HG02678 (cell line): ENCODE measurements at regions not wholly inside any gene's neighbourhood (a gene's known extent, or its start where the extent isn't known, plus 50 kb on each side); places are given as distances from the start of the nearest gene placed in this dataset.

Experiments used
- ATAC-seq: cut with Tn5 transposase; IDR thresholded peaks from one replicate; pipeline ENCODE4 v1.9.1; 2021; ENCODE audit warnings: mild to moderate bottlenecking, moderate library complexity; ENCODE audit not compliant: unreplicated experiment

DNA sequence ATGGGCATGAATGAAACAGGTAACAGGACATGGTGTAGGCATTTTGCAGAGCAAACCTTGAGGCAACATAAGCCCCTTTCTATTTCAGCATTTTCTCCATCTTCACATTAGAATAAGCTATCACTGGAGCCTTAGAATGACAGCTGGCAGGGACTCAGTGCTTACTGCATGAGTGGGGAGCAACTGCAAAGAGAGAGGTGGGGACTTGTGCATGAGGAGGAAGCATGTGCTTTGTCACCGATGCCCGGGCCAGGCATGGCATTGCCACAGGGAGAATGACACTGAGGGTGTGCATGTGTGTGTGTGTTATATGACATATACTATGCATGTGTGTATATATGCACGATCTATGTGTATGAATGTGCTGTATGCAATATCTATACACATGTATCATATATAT lies 258.2 kb upstream of the RAB6C start:
- no peak for ATAC-seq

DNA sequence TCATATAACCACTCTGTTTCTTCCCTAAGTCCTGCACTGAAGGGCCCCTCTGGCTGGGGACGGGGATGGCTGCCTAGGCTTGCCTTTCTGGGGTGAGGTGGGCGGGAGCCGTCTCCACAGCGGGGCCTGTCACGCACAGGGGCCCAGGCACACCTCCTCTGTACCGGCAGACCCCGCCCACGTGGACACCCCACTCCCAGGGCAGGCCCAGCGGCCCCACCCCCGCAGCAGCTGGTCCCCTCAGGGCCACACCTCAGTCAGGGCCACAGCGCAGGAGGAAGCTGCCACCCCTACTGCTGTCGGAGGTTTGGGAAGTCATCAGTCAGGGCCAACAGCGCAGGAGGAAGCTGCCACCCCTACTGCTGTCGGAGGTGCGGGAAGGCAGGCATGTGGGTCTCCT lies 257.6 kb upstream of the RAB6C start:
- ATAC-seq: no peak

DNA sequence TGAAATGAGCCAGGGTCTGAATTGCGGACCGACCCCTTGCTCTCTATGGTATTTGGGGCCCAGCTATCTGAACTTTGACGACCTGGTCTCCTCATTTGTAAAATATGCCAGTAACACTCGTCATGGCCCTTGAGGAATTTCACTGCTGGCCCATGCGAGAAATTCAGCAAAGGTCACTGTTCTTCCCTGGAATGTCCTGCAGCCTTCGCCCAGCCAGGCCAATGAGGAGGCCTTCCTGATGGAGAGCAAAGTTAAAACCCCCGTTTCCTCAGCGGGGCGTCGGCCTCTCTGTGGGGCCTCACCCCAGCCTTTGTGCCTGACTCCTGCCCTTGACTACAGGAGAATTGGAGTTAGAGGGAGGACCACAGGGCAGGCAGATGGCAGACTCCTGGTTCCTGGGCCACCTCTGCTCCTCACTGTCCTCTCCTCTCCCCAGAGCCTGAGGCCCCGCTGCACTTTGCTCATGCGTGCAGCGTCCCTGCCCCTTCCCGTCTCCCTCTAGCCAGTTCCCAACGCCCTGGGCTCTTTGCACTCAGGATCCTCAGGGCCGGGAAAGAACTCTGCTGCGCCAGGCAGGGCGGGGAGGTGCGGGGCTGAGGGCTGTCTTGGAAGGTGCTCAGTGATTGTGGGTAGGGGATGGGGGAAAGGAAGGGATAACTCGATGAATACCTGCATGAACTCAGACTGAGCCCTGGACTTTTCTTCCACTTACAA lies 257.0 kb upstream of the RAB6C start:
- no peak for ATAC-seq

DNA sequence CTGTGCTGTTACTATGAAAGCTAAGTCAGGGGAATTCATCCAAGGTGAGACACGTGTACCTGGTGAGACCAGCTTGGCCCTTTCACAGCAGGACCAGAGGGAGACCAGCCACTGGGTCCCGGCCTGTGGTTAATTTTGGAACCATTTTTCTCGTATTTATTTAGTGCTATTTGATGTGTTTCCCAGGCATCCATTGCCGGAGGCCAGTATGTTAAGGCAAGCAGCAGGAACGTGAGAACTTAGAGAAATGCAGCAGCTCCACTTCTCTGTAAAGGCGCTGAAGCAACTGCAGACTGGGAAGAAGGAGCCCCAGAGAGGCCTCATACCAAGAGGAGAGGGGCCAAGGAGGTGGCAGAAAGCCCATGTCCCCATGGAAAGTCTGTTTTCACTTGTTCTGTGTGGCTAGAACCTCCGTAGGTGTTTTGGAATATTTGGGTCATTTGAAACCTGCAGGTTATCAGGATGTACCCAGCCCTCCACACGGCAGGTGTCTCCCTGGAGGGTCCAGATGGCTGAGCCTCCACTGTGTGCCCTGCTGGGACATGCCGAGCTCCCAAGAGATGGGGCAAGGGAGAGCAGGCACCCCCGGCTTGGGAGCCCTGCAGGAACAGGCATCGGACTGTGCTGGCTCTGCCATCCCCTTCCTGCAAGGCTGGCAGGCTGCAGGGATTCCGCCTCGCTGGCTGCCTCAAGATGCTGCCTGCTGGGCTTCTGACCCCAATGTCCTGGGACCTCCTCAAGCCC lies 256.0 kb upstream of the RAB6C start:
- ATAC-seq: no peak

DNA sequence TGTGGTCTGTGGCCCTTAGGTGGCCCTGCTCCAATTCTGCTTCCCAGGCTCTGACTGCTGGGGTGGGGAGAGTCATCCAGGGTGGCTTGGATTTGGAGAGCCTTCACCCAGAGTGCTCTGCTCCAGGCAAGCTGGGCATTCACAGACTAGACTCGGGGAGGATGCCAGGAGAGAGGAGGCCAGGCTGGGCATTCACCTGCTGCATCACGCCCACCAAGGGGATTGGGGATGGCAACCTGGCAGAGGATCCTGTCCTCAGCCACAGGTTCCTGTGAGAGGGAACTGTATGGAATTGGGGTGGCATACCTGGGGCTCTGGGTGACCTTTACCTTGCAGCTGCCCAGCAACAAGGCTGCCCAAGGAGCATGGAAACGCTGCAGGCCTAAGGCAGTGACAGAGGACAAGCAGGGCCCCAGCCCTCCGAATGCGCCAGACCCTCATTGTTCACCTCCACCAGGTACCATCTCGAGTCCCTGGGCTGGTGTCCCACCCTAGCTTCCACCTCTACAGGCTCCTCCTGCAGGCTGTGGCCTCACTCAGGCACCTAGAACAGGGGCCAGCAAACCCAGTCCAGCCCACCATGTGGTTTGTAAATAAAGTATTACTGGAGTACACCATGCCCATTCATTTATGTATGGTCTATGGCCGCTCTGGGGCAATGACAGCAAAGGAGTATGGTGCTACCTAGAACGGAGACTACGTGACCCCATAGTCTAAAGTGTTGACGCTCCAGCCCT lies 255.3 kb upstream of the RAB6C start:
- ATAC-seq: no peak

DNA sequence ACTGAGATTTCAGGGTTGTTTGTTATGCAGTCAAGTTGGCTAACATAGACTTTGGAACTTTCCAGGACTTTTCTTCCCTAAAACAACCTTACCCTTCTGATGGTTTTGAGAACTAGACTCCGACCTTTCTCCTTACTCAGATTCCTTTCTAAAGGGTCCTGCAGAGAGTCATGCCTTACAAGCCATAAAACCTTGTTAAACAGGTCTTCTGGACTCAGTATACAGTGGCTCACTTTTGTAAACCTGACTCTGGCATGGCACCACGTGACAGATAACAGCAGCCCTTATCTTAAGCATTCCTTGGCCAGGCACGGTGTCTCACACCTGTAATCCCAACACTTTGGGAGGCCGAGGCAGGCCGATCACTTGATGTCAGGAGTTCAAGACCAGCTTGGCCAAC lies 253.2 kb upstream of the RAB6C start:
- no peak for ATAC-seq

DNA sequence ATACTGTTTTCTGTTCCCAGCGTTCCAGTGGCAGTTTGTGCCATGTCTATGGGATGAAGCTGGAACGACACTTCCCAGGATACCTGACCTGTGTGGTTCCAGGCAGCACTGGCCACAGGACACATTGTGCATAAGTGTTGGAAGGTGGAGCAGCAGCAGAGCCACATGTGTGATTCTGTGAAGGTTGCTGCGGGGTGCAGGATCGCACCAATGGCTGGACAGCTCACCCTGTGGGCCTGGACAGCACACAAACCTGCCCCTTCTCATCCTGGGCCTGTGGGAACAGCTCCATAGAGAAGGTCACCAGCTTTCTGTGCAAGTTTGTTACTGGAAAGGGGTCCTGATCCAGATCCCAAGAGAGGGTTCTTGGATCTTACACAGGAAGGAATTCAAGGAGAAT lies 252.2 kb upstream of the RAB6C start:
- ATAC-seq: no peak

DNA sequence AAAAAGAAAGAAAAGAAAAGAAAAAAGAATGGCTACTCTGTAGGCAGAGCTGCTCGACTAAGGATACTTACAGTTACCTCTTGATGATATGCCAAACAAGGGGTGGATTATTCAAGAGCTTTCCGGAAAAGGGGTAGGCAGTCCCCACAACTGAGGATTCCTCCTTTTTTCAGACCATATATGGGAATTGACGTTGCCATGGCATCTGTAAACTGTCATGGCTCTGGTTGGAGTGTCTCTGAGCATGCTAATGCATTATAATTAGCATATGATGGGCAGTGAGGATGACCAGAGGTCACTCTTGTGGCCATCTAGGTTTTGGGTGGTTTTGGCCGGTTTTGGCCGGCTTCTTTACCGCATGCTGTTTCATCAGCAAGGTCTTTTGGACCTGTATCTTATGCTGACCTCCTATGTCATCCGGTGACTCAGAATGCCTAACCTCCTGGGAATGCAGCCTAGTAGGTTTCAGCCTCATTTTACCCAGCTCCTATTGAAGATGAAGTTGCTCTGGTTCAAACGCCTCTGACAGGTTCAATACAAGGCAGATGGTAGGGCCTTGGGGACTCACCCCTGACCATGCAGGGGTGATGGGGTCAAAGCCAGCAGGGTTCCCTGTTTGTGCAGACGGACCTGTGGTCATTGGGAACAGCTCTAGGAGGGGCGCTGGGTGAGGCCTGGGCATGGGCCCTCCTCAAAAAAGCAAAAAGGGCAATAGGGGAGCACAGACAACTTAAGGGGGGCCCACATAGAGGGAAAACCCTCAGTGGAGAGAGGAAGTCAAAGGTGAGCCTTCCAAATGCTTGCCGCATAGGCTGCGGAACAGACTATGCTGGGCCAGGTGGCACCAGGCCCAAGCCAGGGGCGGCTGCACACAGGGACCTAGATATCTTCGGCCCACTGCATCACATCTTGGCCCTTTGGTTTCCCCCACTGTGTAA lies 251.2 kb upstream of the RAB6C start:
- no peak for ATAC-seq

DNA sequence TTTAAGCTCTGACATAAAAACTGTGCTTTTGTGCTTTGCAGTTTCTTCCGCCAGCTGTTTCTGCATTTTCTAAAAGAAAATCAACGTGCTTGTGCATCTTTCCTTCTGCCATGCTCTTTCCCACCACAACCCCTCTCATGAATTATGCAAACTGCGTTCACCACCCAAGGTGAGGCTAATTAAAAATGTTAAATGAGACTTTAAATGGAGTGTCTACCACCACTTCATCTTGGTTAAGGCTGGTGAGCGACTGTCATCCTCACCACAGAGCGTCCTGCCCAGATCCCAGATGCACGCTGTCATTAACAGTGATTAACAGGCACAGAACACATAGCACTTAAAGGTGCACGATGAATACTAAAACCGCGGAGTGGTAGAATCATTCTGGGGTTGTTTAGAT lies 250.5 kb upstream of the RAB6C start:
- ATAC-seq: no peak

DNA sequence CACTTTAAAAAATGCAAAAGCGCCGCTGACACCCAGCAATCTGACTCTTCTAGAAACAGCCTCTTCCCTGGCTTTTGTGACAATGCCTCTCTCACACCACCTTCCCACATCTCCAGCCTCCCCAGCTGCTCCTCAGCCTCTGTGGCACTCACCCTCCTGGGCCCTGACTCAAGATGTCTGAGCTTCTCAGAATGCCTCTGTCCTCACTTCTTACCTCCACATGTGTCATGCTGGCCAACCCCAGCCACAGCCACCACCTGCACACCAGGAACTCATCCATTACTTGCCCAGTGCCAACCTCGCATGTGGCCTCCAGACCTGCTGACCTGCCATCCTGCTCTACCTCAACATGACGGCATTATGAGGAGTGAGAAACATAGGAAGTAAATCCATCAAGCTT lies 249.8 kb upstream of the RAB6C start:
- no peak for ATAC-seq

DNA sequence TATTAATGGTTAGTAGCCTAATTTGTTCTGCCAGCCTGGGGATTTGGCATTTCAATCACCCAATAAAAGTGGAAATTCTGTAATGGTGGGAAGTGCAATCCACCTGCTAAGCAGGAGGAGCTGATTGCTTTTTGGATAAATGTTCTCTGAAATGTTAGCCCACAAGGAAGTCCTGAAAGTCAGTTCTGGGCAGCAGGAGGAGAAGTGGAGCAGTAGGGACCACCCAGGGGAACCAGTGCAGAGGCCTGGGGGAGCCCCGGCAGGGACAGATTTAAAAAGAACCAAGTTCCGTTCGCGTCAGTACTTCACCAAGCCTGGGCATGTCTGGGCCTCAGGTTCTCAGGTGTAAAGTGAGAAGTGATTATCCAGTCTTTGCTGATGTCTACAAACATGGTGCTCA lies 248.5 kb upstream of the RAB6C start:
- no peak for ATAC-seq

DNA sequence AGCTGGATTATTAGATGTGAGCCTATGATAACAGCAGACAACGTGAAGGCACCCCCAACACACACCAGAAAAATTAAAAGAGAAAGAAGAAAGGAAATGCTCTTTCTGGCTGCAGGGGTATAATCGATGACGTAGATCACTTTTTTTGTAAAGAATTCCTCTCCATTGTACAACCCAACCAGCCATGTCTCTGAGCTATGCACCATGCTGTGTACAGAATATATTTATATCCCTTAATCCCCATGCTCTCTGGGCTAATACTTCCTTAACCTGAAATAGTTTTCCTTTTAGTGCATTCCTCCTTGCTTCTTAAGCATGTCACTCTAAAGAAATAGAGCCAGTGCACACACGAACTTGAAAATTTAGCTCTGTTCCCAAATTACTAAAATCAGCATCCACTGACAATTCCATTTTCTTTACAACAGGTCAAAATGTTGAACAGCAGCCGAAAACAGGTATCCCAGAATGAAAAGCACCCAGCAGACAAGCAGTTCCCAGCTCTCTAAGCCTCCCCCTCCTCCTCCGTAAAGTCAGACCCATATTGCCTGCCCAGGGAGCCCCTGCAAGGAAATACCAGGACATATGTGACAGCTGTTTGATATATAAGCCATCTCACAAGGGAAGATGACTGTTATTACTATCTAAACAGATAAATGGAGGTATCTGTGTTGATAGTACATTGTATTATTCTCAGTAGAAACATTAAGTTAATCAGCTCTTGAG lies 247.4 kb upstream of the RAB6C start:
- ATAC-seq: no peak

DNA sequence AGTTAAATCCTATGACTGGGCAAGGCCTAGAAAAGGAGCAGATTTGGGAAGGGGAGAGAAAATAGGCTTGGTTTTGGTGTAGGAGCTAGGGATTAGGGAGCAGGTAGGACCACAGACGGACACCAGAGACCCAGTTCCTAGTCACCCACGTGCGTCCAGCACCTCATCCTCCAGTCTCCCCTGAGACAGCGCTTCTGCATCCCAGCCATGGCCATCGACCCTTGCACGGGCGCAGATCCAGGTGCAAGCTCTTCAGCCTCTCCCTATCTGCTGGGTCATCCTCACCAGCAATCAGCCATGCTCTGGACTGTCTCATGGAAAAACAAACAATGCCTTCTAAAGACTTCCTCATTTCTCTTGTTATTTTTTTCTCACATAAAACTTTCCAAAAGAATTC lies 246.8 kb upstream of the RAB6C start:
- ATAC-seq: no peak

DNA sequence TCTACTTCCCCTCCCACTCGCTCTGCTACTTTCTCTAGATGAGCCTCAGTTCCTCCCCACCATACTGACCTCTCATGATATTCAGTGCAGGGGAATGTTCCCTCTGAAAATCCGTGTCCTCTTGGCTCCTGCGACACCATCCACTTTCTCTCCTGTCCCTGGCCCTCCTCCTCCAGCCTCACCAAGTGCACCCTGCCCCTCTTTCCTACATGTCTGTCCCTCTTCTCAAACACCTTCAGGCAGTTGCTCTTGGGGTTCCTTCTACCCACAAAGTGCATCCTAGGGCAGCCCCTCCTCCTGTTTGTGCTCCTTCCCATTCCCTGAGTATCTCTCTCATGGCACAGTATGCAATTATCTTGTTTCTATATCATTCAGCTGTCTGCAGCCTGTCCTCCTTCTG lies 246.4 kb upstream of the RAB6C start:
- ATAC-seq: no peak

DNA sequence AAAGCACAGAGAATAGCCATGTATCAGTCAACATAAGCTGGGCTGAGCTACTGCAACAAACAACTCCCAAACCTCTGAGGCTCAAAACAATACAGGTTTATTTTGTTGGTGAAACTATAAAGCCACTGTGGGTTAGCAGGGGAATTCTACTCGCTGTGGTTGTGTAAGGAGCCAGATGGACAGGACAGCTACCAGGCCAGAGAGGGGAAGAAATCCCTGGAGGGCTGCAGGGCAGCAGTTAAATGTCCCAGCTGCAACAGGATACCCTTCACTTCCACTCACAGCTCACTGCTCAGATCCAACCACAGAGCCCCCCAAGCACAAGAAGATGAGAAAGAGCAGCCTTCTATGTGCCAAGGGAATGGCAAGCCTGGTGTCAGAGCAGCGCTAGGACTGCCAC lies 245.9 kb upstream of the RAB6C start:
- ATAC-seq: no peak

DNA sequence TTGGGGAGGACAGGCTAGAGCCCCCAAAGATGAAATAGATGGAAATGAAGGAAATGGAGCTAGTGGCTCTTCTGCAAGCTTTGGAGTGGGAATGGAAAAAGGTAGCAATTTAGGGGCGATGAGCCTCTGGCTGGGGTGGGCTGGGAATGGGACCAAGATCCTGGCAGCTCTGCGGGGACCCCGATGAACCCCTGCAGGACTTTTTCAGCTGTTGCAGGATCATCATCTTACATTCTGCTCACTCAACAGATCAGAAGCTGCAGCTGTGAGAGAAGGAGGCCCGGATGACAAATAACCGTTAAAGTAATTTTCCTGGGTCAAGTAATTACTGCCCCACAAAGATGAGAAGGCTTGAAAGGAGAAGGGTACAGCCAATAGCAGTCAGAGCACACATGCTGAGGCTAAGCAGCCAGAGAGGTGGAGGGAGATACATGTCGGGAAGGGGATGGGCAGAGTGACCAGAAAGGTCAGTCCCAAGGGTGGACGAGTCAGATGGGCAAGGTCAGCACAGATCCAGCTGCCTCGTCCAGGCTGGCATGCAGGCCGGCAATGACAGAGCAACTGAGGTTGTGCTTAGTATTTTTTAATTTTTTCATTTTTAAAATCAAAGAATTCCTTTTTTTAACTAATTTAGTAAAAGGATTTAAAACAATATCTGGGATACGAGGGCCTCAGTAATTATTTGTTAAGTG lies 245.0 kb upstream of the RAB6C start:
- ATAC-seq: no peak

DNA sequence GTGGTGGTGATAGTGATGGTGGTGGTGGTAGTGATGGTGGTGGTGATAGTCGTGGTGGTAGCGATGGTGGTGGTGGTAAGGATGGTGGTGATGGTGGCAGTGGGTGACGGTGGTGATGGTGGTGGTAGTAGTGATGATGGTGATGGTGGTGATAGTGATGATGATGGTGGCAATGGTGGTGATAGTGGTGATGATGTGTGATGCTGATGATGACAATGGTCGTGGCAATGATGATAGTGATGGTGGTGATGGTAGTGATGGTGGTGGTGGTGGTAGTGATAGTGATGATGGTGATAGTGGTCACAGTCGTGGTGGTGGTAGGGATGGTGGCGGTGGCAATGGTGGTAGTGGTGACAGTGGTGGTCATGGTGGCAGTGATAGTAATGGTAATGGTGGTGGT lies 243.9 kb upstream of the RAB6C start:
- no peak for ATAC-seq

DNA sequence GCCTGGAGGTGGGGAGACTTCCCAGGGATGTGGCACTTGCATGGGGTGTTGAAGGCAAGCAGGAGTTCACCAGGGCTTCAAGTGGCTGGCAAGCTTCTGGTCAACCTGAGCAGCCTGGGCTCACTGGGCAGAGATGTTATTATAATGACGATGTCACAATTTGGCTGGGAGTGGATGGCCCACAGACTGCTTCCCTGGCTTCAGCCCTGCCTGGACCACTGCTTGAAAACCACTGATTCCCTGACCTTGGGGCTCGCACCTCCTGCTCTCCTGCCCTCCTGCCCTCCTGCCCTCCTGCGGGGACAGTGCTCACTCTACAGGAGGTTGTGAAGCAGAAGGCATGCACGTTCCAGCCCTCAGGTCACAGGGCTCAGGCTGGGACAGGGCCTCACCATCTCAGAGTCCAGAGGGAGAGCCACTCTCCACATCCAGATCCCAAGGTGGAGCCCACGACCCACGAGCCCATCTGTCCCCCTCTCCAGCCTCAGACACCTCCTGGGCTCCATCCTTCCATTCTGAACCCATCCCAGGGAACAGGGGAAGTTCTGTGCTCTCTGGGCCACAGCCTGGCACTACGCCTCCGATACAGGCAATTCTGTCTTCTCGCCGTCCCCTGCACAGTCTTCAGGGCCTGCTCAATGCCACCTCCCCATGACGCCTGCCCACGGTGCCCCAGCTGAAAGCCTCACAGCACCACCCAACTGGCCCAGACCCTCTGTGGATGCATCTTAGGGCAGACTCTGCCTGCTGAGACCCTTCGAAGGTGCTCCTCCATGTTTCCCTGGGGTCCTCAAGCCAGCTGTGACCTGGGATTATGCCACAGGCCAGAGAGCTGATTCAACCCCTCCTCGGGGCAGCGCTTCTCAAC lies 241.6 kb upstream of the RAB6C start:
- ATAC-seq: no peak

DNA sequence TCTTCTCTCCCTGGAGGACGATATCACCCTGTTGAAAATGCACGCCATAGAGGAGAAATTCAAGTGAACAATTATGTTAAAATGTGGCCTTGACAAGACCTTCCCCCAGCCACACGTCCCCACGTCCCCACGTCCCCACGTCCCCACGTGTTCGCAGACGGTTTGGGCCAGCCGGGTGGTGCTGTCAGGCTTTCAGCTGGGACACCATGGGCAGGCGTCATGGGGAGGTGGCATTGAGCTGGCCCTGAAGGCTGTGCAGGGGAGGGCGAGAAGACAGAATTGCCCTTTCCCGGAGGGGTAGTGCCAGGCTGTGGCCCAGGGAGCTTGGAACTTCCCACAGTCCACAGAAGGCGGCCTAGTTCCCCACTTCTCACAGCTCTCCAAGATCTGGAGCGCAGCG lies 240.7 kb upstream of the RAB6C start:
- ATAC-seq: no peak
